CMK (cell line): ENCODE measurements at regions not wholly inside any gene's neighbourhood (a gene's known extent, or its start where the extent isn't known, plus 50 kb on each side); places are given as distances from the start of the nearest gene placed in this dataset.

Source experiments
- DNase-seq: peaks from one replicate; pipeline ENCODE4 v3.0.0-alpha.2; 2010; ENCODE audit warnings: low read depth

GRCh38 chr5:41670854-41671479 lies 160.6 kb upstream of the PLCXD3 start:
- no peak for DNase-seq

GRCh38 chr5:41670216-41670615 lies 159.8 kb upstream of the PLCXD3 start:
- no peak for DNase-seq

- DNase-seq = no peak
Observed at GRCh38 chr5:41661254-41661653, 150.9 kb upstream of the PLCXD3 start.

DNA sequence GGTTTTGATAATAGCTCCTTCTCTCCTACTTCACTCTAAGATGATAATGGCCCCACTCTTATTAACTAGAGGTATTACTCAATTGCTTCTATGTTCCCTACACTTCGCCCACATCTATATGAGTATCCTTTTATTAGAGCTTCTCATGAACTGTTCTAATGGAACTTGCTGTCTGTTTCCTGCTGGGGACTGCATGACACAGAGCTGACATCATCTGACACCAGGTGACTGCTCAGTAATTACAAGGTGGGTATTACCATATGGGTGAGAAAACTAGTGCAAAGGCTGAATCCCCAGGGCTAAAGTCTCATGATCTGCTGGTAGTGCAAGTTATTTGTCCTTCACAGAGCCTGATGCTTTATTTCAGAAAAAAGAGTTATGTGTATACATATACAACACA lies 146.2 kb upstream of the PLCXD3 start:
- no peak for DNase-seq

GRCh38 chr5:41650131-41650530 lies 139.7 kb upstream of the PLCXD3 start:
- no peak for DNase-seq

GRCh38 chr5:41649659-41650058 lies 139.3 kb upstream of the PLCXD3 start:
- DNase-seq = no peak

GRCh38 chr5:41648996-41649395 lies 138.6 kb upstream of the PLCXD3 start:
- no peak for DNase-seq

GRCh38 chr5:41641621-41642020 lies 131.2 kb upstream of the PLCXD3 start:
- no peak for DNase-seq

- DNase-seq = no peak
Observed at GRCh38 chr5:41638685-41639084, 128.3 kb upstream of the PLCXD3 start.

GRCh38 chr5:41637869-41638268 lies 127.5 kb upstream of the PLCXD3 start:
- DNase-seq = no peak

DNA sequence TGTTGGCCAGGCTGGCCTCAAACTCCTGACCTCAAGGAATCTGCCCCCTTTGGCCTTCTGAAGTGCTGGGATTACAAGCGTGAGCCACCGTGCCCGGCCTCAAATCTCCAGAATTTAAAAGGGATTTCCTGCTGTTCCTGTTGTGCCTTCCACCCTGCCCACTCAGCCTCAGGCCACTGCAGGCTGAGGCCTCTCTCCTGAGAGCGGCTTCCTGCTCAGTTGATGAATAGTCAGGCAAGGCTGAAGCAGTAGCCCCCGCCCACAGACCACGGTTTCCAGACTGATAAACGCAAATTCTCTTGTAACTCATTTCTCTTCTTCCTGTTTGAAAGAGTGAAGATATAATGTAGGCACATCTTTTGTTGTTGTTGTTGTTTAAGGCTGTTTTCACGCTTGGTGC lies 127.0 kb upstream of the PLCXD3 start:
- peak; percentile 11 for DNase-seq

DNA sequence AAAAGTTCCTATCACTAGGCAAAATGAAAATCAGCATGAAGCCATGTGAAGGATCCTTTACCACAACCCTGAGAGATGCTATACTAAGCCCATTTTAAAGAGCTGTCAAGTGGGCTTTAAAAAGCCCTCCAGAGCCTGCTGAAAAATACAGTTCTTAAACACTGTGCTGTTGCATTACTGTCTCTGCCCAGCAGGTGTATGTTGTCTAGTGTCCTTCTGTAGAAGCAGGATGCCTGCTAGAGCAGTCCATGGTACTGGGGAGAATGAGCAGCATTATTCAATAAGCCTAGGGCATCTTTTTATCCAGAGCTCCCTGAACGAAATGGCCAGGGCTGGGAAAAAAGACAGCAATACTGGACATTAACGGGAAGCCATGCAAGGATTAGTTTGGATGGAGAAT lies 126.2 kb upstream of the PLCXD3 start:
- DNase-seq = peak; percentile 24

- no peak for DNase-seq
Observed at GRCh38 chr5:41629897-41630296, 119.5 kb upstream of the PLCXD3 start.

DNA sequence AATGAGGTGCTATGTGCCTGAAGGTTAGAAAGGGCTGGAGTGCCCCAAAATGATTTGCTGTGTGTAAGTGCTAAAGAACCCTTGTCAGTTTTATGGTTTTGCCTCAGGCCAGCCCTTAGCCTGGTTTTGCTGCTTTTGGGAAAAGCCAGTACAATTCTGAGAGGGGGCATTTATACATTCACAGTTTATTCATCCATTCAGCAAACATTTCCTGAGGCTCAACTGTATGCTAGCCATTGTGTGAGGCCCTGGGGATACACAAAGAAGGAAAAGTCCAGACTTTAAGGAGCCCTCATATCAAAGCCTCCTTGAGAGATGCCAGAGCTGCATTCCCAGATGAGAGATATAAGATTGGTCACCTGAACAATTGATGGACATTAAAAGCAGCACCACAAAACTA lies 115.2 kb upstream of the PLCXD3 start:
- no peak for DNase-seq

GRCh38 chr5:41621420-41621819 lies 111.0 kb upstream of the PLCXD3 start:
- no peak for DNase-seq

GRCh38 chr5:41617843-41618515 lies 107.6 kb upstream of the PLCXD3 start:
- DNase-seq = no peak

DNA sequence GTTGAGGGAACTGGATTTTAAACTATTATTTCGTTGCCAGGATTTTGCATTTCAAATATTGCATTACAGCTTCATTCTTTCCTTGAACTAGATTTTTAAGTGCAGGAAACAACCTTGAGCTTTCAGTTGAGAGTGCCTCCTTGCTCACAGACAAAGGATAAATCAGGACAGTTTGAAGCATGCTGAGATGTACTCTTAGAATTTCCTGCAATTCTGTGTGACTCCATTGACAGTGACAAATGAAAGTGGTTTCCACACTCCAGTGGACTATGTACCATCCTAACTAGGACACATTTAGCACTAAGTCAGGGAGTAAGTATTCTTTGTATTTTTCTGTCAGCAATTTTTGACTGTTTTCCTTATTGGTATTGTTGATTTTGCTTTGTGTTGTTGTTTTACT lies 100.0 kb upstream of the PLCXD3 start:
- no peak for DNase-seq

DNA sequence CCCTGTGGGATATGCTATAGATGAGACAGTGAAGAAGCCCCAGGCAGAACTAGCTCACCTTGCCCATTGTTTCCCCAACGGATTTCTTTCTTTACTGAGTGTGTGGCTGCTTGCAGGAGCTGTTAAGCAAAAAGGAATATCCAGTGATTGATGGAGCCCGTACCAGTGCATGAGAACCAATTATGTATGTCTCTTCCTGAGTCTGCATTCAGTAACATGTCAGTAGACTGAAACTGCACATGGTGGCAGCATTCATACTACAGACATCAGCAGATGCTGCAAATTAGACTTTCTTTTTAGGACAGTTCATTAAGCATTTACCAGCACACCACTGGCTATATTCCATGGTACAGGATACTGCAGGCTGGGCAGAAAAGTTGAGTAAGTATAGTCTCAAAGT lies 90.3 kb upstream of the PLCXD3 start:
- DNase-seq = no peak

DNA sequence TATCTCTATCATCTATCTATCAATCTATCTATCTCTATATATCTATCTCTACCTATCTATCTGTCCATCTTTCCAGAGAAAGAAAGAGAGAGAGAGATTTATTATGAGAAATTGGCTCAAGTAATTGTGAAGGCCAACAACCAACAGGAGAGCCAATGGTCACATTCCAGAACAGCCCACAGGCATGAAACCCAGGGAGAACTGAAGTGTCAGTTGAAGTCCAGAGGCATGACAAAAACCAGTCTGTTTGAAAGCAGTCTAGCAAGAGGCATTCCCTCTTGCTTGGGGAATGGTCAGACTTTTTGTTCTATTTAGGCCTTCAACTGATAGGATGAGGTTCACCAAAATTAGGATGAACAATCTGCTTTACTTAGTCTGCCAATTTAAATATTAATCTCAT lies 87.6 kb upstream of the PLCXD3 start:
- no peak for DNase-seq

- no peak for DNase-seq
Observed at GRCh38 chr5:41587668-41588067, 77.3 kb upstream of the PLCXD3 start.

- DNase-seq = no peak
Observed at GRCh38 chr5:41575110-41575779, 64.8 kb upstream of the PLCXD3 start.

GRCh38 chr5:41574391-41574790 lies 64.0 kb upstream of the PLCXD3 start:
- no peak for DNase-seq
